Cerebellar cortex (tissue), 1 donor: ENCODE measurements at regions not wholly inside any gene's neighbourhood (a gene's known extent, or its start where the extent isn't known, plus 50 kb on each side); places are given as distances from the start of the nearest gene placed in this dataset.

Experiments
- DNase-seq: peaks from one replicate; pipeline ENCODE4 v3.0.0-alpha.2; 2015; ENCODE audit warnings: low spot score

GRCh38 chr20:9981829-9982228, 53.0 kb upstream of the ANKEF1 start:
- no peak for DNase-seq

- DNase-seq: peak; percentile 96
Measured at GRCh38 chr20:9978397-9979004, 56.3 kb upstream of the ANKEF1 start.

- DNase-seq: no peak
Measured at GRCh38 chr20:9977629-9978028, 57.2 kb upstream of the ANKEF1 start.

GRCh38 chr20:9974324-9974723, 60.5 kb upstream of the ANKEF1 start:
- DNase-seq: no peak

GRCh38 chr20:9971746-9972145, 63.0 kb upstream of the ANKEF1 start:
- no peak for DNase-seq

GRCh38 chr20:9969626-9970025, 65.2 kb upstream of the ANKEF1 start:
- DNase-seq: no peak

GRCh38 chr20:9968015-9968414, 66.8 kb upstream of the ANKEF1 start:
- no peak for DNase-seq

GRCh38 chr20:9966966-9967365, 67.8 kb upstream of the ANKEF1 start:
- peak; percentile 50 for DNase-seq

GRCh38 chr20:9963029-9963428, 71.8 kb upstream of the ANKEF1 start:
- DNase-seq: no peak

- DNase-seq: no peak
Measured at GRCh38 chr20:9958693-9959092, 76.1 kb upstream of the ANKEF1 start.

- DNase-seq: no peak
Measured at GRCh38 chr20:9955646-9956045, 79.1 kb upstream of the ANKEF1 start.

GRCh38 chr20:9949563-9949962, 85.2 kb upstream of the ANKEF1 start:
- peak; percentile 20 for DNase-seq

GRCh38 chr20:9945408-9945807, 89.4 kb upstream of the ANKEF1 start:
- no peak for DNase-seq

- no peak for DNase-seq
Measured at GRCh38 chr20:9942736-9943135, 92.1 kb upstream of the ANKEF1 start.

GRCh38 chr20:9940329-9940728, 94.5 kb upstream of the ANKEF1 start:
- no peak for DNase-seq

- no peak for DNase-seq
Measured at GRCh38 chr20:9939231-9939630, 95.6 kb upstream of the ANKEF1 start.

GRCh38 chr20:9935285-9935684, 96.4 kb upstream of the PAK5 start:
- DNase-seq: no peak

- no peak for DNase-seq
Measured at GRCh38 chr20:9930142-9930541, 91.3 kb upstream of the PAK5 start.

GRCh38 chr20:9928955-9929354, 90.1 kb upstream of the PAK5 start:
- no peak for DNase-seq

GRCh38 chr20:9928281-9928737, 89.4 kb upstream of the PAK5 start:
- no peak for DNase-seq

GRCh38 chr20:9927224-9927623, 88.3 kb upstream of the PAK5 start:
- DNase-seq: no peak

- DNase-seq: no peak
Measured at GRCh38 chr20:9926476-9926875, 87.6 kb upstream of the PAK5 start.

GRCh38 chr20:9926007-9926406, 87.1 kb upstream of the PAK5 start:
- no peak for DNase-seq

GRCh38 chr20:9923648-9924047, 84.8 kb upstream of the PAK5 start:
- DNase-seq: no peak

- no peak for DNase-seq
Measured at GRCh38 chr20:9920866-9921265, 82.0 kb upstream of the PAK5 start.
